ENCODE measurements at regions not wholly inside any gene's neighbourhood (a gene's known extent, or its start where the extent isn't known, plus 50 kb on each side); places are given as distances from the start of the nearest gene placed in this dataset.

- DNase-seq, result no peak
These were observed 185.2 kb upstream of the IL12A start for GRCh38 chr3:159803459-159803858.

GRCh38 chr3:159804726-159805410 is 183.8 kb upstream of the IL12A start:
- DNase-seq, result peak; percentile 80

GRCh38 chr3:159805411-159805772 is 183.2 kb upstream of the IL12A start:
- no peak for DNase-seq

- no peak for DNase-seq
These were observed 182.2 kb upstream of the IL12A start for GRCh38 chr3:159806412-159806811.

GRCh38 chr3:159807137-159808040 is 181.2 kb upstream of the IL12A start:
- DNase-seq, result no peak

- no peak for DNase-seq
These were observed 174.7 kb upstream of the IL12A start for GRCh38 chr3:159813822-159814531.

GRCh38 chr3:159816512-159816911 is 172.1 kb upstream of the IL12A start:
- DNase-seq, result no peak

GRCh38 chr3:159817126-159817525 is 171.5 kb upstream of the IL12A start:
- DNase-seq, result no peak

- no peak for DNase-seq
These were observed 171.1 kb upstream of the IL12A start for GRCh38 chr3:159817571-159817970.

- no peak for DNase-seq
These were observed 170.2 kb upstream of the IL12A start for GRCh38 chr3:159818399-159818798.

GRCh38 chr3:159818997-159819500 is 169.6 kb upstream of the IL12A start:
- no peak for DNase-seq

GRCh38 chr3:159819676-159820075 is 169.0 kb upstream of the IL12A start:
- no peak for DNase-seq

GRCh38 chr3:159821110-159821509 is 167.5 kb upstream of the IL12A start:
- no peak for DNase-seq

- DNase-seq, result no peak
These were observed 166.9 kb upstream of the IL12A start for GRCh38 chr3:159821736-159822135.

- no peak for DNase-seq
These were observed 164.9 kb upstream of the IL12A start for GRCh38 chr3:159823780-159824179.

- DNase-seq, result no peak
These were observed 164.3 kb upstream of the IL12A start for GRCh38 chr3:159824333-159824732.

- no peak for DNase-seq
These were observed 163.3 kb upstream of the IL12A start for GRCh38 chr3:159825216-159825854.

GRCh38 chr3:159828542-159828943 is 160.1 kb upstream of the IL12A start:
- DNase-seq, result peak; percentile 59

- no peak for DNase-seq
These were observed 159.6 kb upstream of the IL12A start for GRCh38 chr3:159829056-159829455.

GRCh38 chr3:159829539-159830227 is 159.0 kb upstream of the IL12A start:
- peak; percentile 14 for DNase-seq

- no peak for DNase-seq
These were observed 158.0 kb upstream of the IL12A start for GRCh38 chr3:159830523-159831154.

- no peak for DNase-seq
These were observed 157.2 kb upstream of the IL12A start for GRCh38 chr3:159831466-159831865.

Data from NCI-H1436 (cell line).